ENCODE measurements at regions not wholly inside any gene's neighbourhood (a gene's known extent, or its start where the extent isn't known, plus 50 kb on each side); places are given as distances from the start of the nearest gene placed in this dataset.

DNA sequence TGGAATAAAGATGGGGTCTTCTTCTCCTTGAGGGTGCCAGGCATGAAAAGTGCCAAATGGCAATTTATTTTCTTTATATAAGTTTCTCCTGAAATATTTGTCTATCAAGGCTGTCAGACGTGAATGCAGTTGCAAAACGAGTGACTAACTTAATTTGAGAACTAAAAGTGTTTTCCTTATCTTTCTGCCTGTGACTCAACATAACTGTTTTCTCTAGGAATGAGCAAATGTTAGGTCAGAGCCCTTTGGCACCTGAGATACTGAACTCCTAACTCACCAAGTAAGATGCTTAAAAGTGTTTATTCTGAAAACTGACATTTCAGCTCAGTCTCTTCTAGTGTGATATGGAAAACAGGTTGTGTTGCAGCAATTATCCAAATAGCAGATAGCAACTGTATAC lies 197.0 kb downstream of the STK31 start:
- Mint-ChIP-seq H3K9me3 (ENCODE audit: unreplicated experiment) (no peaks in the 10 kb centered on the region), H3K27me3 (ENCODE audit: unreplicated experiment) (peaks cover 2% of the 10 kb centered on the region), H3K36me3 (ENCODE audit: low read depth, unreplicated experiment) (no peaks in the 10 kb centered on the region), H3K4me3 (ENCODE audit: unreplicated experiment) (no peak overlapping the region), H3K27ac (ENCODE audit: unreplicated experiment) (no peak overlapping the region), H3K4me1 (ENCODE audit: unreplicated experiment) (no peaks in the 10 kb centered on the region)
- no peak for DNase-seq (ENCODE audit: low spot score)
- TF ChIP-seq CTCF (IDR thresholded peaks at IDR 0.05; ENCODE audit: unreplicated experiment) = no peak

DNA sequence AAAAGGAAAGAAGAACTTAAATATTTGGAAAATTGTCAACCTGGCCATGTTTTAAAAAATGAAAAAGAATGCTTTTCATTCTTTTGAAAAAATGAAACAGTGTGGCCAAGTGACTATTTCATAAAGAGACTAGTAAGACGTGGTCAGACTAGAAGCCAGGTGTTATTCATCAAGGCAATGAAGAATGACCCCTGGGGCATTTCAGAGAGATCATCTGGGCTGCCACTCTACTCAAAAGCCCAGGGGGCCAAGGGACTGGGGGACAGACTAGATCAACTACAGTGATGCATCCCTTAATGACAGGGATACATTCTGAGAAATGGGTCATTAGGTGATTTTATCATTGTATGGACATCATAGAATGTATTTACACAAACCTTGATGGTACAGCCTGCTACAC lies 199.4 kb downstream of the STK31 start:
- peaks cover 2% of the 10 kb centered on the region for H3K27me3 Mint-ChIP-seq (ENCODE audit: unreplicated experiment)
- TF ChIP-seq CTCF (IDR thresholded peaks at IDR 0.05; ENCODE audit: unreplicated experiment) = no peak
- no peaks in the 10 kb centered on the region for H3K9me3 Mint-ChIP-seq (ENCODE audit: unreplicated experiment)
- DNase-seq (ENCODE audit: low spot score) = no peak
- H3K4me1 Mint-ChIP-seq (ENCODE audit: unreplicated experiment) = no peaks in the 10 kb centered on the region
- H3K4me3 Mint-ChIP-seq (ENCODE audit: unreplicated experiment) = no peak overlapping the region
- no peak overlapping the region for H3K27ac Mint-ChIP-seq (ENCODE audit: unreplicated experiment)
- H3K36me3 Mint-ChIP-seq (ENCODE audit: low read depth, unreplicated experiment) = no peaks in the 10 kb centered on the region

GRCh38 chr7:23912065-23912464 lies 202.0 kb downstream of the STK31 start:
- no peak for DNase-seq (ENCODE audit: low spot score)
- Mint-ChIP-seq H3K9me3 (ENCODE audit: unreplicated experiment) (no peaks in the 10 kb centered on the region), H3K4me1 (ENCODE audit: unreplicated experiment) (no peaks in the 10 kb centered on the region), H3K4me3 (ENCODE audit: unreplicated experiment) (no peak overlapping the region), H3K27me3 (ENCODE audit: unreplicated experiment) (no peaks in the 10 kb centered on the region), H3K36me3 (ENCODE audit: low read depth, unreplicated experiment) (no peaks in the 10 kb centered on the region), H3K27ac (ENCODE audit: unreplicated experiment) (no peak overlapping the region)
- no peak for TF ChIP-seq CTCF (IDR thresholded peaks at IDR 0.05; ENCODE audit: unreplicated experiment)

GRCh38 chr7:23913016-23913415 lies 203.0 kb downstream of the STK31 start:
- H3K27ac Mint-ChIP-seq (ENCODE audit: unreplicated experiment) = no peak overlapping the region
- H3K9me3 Mint-ChIP-seq (ENCODE audit: unreplicated experiment) = no peaks in the 10 kb centered on the region
- no peak for TF ChIP-seq CTCF (IDR thresholded peaks at IDR 0.05; ENCODE audit: unreplicated experiment)
- H3K27me3 Mint-ChIP-seq (ENCODE audit: unreplicated experiment) = no peaks in the 10 kb centered on the region
- H3K36me3 Mint-ChIP-seq (ENCODE audit: low read depth, unreplicated experiment) = no peaks in the 10 kb centered on the region
- H3K4me3 Mint-ChIP-seq (ENCODE audit: unreplicated experiment) = no peak overlapping the region
- DNase-seq (ENCODE audit: low spot score) = no peak
- H3K4me1 Mint-ChIP-seq (ENCODE audit: unreplicated experiment) = no peaks in the 10 kb centered on the region

DNA sequence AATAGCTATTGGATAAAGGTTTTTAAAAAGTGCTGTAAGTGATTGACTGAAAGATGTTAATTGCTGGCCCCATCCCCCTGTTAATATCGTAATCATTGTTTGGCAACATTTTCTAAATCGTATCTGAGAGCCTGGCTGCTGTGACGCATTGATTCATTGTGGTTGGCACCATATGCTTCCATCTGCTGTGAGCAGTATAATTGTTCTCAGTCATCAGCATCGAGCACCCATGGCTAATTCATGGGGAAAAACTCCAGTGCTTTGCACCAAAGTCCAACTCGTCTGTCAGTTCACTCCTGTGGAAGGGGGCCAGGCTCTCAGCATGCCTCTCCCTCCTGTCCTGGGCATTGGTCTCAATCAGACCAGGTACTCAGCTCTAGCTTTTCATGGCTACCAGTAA lies 205.2 kb downstream of the STK31 start:
- Mint-ChIP-seq H3K4me3 (ENCODE audit: unreplicated experiment) (no peak overlapping the region), H3K36me3 (ENCODE audit: low read depth, unreplicated experiment) (no peaks in the 10 kb centered on the region), H3K27ac (ENCODE audit: unreplicated experiment) (no peak overlapping the region), H3K4me1 (ENCODE audit: unreplicated experiment) (no peaks in the 10 kb centered on the region), H3K27me3 (ENCODE audit: unreplicated experiment) (no peaks in the 10 kb centered on the region), H3K9me3 (ENCODE audit: unreplicated experiment) (no peaks in the 10 kb centered on the region)
- DNase-seq (ENCODE audit: low spot score) = no peak
- no peak for TF ChIP-seq CTCF (IDR thresholded peaks at IDR 0.05; ENCODE audit: unreplicated experiment)
